DMS53 treated with DMSO at 0.1 percent for 48 hours (cell line): ENCODE measurements at regions not wholly inside any gene's neighbourhood (a gene's known extent, or its start where the extent isn't known, plus 50 kb on each side); places are given as distances from the start of the nearest gene placed in this dataset.
"Not testable (repeated sequence)": the region's sequence is repeated elsewhere in the genome, so short reads cannot be mapped to it uniquely, and the experiment has no call there.

Experiments used
- DNase-seq: peaks from one replicate; lab custom pipeline; 2025; ENCODE audit not compliant: unreplicated experiment; lab: John Stamatoyannopoulos, UW

DNA sequence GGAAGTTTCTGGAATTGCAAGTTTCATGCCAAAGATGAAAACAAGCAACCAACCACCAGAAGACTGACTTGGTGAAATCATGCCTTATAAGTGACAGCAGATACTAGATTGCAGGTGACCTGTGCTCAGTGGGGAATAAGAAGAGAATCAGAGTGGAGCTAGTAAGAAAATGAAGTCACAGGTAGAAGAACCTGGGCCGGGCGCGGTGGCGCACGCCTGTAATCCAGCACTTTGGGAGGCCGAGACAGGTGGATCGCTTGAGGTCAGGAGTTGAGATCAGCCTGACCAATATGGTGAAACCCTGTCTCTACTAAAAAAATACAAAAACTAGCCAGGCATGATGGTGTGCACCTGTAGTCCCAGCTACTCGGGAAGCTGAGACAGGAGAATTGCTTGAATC lies 251.7 kb upstream of the PODXL start:
- not testable (repeated sequence) for DNase-seq

DNA sequence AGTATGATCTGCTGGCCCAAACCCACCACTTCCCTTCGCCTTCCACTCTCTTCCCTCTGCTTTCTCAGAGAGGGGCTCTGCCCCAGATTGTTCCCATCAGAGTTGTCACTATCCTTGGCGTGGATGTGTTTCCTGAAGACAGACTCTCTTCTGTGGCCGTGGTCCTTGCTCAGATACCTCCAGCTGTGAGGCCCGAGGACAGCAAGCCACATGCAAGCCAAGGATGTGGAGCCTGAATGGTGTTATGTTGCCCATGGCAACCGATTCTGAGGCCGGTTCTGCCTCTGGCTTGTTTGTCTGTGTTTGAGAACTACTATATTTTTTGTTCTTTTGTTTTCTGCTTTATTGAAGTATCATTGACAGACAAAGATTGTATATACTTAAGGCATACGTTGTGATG lies 247.4 kb upstream of the PODXL start:
- no peak for DNase-seq

DNA sequence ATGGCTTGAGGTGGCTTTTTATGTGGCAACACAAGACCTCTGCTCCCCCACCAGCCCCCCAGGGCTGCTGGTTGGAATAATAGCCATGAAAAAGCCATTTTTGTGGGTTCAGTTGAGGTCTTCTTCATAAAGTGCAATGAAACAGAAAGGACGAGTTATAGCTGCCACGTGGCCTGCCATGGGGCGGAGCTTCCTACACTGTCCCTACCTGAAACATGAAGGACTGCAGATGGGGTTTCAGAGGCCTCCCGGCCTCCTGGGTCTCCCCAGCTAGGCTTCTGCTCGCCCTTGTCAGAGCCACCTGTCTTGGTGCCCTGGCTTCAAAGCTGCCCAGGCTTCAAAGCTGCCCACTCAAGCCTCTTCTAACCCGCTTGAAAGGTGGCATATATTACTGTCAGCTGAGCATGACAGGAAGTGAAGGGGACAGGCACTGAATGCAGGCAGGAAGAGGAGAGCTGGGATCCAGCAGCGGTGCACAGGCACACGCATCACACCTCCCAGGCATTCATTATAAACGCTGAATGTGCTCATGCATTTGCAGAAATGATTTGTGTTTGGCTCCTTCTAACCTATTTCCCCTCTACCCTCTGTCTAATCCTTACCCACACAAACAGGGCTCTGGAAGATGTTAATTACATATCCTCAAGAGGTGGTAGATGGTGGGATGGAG lies 245.9 kb upstream of the PODXL start:
- DNase-seq: no peak

DNA sequence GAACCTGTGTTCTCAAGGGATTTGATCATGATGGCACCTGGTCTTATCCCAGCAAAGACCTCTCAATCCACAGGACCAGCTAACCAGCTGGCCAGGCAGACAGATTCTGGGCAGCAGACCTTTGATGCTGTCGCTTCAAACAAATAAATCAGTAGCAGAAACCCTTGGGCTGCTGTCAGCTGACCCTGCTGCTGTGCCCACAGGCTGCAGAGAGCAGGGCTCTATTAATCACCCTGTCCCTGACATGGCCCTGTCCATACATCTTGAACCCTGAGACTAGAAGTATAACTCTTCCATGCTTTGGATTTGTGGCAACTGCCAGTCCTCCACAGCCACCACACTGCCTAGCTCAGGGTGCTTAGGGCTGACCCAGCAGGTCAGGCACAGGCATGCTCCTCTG lies 244.1 kb upstream of the PODXL start:
- DNase-seq: no peak

DNA sequence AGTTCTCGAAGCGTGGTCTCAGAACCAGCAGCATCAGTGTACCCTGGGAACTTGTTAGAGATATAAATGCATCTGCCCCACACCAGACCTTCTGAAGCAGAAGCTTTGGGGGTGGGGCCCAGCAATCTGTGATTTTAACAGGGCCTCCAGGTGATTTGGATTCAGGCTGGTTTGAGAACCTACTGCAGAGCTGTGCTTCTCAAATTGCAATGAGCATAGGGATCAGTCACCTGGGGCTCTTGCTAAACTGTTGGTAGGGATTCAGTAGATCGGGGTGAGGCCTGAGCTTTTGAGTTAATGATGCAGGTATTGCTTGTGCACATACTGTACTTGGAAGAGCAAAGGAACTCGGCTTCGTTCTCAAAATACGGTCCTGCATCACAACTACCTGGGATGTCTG lies 243.6 kb upstream of the PODXL start:
- no peak for DNase-seq

DNA sequence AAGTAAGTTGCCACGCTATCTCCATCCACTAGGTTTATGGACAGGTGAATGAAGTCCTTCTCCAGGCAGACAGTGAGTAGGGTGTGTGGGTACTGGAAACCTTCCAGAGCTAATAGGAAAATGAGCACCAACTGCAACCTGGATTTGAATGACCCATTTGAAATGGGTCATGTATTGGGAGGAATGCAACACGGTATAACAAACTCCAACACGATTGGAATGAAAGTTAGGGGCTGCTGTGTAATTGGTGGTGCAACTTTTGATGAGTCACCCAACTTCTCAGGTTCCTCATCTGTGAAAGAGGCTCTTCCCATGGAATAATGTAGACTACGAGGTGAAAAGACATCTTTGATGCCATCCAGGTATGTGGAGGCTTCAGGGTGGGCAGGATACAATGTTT lies 241.4 kb upstream of the PODXL start:
- no peak for DNase-seq

DNA sequence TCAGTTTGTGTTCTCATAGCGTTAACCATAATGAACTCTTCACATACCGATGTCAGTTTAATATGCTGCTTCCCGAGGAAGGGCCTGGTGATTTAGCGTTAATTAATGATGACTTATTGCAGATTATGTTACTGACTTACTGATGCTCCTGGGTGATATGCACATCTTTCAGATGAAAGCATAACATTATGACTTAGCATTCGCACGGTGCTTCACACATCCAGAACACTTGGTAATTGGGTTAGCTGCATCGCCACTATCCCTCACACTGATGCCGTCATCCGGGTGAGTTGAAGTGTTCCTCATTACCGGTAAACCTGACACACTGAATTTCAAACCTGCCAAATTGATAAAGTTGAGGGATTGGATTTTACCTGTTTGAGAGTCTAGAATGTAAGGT lies 239.0 kb upstream of the PODXL start:
- no peak for DNase-seq

DNA sequence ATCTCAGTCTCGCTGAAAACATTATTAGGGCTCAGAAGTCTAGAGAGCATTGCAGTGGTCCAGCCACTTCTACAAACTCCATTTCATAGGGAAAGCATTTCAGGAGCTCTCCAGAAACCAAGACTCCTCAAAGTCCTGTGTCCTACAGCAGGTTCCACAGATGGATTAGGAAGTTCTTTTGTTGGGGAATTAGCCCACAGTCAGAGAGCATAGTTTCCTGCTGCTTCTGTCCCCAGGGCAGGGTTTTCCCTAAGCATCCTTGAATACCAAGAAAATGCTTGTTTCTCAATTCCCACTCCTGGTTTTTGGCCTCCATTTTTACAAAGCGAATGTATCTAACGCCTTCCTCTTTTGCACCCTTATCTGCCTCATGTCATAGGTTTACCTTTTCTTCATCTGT lies 235.9 kb upstream of the PODXL start:
- DNase-seq: no peak

DNA sequence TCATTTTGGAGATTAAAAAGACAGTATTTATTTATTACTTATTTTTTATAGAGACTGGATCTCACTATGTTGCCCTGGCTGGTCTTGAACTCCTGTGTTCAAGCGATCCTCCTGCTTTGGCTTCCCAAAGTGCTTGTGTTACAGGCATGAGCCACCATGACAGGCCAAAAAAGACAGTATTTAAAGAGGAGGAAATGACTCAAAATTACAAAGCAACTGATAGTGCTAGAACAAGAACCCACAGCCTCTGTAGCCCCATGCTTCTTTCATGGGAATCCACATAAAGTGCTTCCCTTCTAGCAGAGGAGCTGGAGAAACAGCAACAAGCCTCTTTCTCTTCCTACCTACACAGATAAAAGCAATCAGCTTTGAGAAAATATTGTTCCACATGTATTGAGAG lies 230.7 kb upstream of the PODXL start:
- DNase-seq: no peak

DNA sequence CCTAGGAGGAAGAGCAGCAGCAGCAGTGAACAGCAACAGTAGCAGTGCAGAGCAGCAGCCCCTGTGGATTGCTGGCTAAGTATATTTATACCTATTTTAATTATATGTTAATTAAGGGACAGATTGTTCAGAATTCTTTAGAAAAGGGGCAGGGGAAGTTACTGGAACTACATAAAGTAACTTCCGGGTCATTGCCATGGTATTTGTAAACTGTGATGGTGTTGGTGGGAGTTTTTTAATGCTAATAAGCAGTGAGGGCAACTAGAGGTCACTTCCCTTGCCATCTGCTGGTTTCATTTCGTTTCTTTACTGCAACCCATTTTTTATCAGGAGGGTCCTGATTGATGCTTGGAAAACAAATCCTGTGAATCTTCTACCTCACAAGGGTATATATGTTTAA lies 229.8 kb upstream of the PODXL start:
- no peak for DNase-seq

DNA sequence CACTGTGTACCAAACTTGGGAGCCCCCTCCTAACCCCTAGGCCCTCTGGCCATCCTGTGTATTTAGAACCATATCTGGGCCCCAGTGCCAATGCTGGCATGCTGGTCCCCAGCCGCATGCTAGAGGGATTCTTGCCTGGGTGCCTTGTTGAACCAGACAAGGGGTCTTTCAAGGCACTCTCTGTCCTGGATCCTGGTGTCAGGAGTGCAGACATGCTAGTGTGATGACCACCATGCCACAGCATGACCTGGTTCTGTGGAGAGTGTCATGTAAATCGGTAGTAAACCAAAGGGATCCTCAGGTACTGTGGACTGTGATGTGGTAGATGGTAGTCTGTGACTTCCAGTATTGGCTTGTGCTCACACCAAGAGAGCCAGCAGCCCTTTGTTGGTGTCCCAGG lies 222.2 kb upstream of the PODXL start:
- no peak for DNase-seq

DNA sequence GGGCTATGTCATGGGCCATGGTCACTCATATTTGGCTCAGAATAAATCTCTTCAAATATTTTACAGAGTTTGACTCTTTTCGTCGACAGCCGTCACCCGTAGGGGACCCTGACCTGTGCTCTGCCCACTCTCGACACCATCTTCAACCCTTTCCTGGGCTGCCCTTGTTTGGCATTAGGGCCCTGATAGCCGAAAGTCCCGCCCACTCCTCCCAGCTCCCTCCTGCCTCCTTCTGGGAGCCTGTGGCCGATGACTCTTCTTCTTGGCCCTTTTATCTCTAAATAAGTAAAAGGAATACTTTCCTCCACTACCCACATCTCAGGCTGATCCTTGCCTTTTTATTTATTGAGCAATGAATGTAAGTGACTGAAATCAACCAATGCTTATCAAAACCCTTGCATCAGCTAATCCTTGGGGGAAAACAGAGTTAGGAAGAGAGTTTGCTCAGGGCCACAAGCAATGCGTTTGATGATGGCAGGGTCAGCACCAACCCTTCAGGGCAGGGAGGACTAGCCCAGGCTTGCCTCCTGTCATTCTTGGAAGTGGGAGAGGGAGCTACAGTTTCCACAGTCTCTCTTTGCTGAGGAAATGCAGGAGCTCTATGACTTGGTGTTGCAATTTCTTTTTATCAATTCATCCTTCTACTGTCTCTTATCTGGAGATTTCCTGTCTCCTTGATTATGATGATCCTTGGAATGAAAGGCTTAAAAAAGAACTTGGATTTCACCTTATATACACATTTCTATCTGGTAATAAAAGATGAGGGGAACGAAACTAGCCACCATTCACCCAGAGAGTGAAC lies 218.2 kb upstream of the PODXL start:
- no peak for DNase-seq

DNA sequence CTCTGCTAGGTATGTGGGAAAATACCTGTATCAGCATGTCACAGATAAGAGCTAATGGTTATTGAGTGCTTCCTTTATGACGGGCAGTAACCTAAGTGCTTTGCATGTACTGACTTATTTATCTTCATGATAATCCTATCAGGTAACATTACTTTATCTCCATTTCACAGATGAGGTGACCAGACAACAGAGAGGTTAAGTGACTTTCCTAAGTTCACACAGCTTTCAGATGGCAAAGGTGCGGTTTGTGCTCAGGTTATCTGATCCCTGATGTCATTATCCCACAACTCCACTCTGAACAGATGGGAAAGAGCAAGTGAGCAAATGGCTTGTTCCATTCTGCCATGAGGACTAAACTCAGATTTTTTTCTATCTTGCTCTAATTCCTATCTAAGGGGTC lies 217.0 kb upstream of the PODXL start:
- no peak for DNase-seq

DNA sequence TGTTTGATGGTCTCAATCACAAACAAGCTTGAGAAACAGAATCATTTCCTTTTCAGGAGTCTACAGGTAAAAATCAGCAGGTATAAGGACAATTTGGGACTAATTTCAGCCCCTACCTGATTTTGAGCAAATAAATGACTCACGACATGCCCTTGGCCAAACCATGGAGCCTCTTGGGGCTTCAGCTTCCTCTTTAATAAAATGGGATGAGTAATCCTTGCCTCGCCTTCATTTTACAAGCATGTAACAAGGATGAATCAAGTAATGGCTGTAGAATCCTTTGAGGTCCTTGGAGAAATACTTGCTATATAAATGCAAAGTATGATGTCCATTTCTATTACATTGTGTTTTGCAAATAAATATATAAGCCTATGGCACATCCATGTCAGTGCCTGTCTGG lies 212.8 kb upstream of the PODXL start:
- DNase-seq: no peak

DNA sequence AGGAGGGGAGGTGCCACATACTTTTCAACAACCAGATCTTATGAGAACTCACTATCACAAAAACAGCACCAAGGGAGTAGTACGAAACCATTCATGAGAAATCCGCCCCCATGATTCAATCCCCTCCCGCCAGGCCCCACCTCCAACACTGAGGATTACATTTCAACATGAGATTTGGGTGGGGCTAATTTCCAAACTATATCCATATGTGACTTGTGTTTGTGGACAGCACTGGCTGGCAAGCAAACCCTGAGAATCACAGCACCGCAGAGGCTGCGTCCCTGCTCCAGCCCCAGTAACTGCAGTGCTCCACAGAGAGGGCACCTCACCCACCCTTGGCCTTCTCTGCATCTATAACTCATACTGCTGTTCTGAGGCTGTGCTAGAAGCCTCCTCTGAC lies 211.2 kb upstream of the PODXL start:
- no peak for DNase-seq

DNA sequence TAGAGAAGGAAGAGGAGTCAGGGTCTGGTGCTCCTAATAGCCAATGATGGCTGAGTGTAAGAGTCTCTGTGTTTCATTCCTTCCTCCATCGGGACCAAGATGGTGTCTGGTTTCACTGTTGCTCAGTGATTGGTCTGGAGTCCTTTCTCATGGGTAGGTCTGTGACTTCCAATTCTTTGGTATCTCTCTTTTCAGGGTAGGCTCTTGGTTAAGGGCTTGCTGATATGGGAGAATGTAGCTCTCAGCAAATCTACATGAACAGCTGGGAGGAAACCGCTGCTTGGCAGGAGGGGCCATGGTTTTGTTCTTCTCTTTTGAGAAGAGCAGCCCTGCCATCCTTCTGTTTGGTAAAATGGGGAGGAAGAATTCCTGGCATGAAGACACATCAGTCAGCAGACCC lies 209.1 kb upstream of the PODXL start:
- no peak for DNase-seq

DNA sequence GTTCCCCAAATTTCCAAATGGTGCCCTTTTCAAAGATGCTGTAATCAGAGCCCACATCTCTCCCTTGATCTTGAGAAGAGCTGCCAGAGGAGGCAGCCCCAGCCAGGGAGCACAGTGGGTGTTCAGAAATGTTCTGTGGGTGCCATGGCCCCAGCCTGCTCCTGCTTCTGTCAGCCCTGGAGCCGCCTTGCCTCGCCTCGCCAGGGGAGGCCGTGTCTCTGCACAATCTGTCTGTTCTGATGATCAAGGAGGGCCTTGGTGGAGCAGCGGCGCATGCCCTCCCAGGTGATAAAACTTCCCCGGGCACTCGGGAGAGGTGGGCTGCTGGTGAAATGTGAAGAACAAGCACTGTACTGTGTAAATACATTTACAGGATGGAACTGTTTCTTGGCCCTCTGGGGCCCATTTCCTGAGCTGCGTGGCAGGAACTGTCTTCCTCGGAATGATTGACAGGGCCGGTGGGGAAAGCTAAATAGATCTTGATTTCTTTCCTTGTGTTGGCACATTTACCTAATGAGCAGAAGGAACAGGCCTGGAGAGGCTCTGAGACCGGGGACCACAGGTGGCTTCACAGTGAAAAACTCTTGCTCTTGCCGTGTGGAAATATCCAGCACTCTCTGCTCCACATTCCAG lies 207.8 kb upstream of the PODXL start:
- DNase-seq: no peak

DNA sequence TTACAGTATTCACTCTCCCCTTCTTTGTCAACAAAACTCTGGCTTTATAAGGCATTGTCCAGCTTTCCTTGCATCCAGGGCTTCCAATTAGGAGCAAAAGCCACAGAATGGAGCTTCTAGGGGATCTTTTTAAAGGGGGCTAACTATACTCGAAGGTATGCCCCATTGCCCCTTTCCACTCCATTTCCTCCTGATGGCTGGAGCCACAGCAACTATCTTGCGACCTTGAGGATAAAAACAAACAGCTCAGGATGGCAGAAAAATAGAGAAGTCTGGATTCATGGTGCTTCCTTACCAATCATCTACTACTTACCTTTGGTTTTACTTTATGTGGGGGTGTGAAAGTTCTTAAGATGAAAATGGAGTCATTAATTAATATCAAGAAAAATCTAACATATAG lies 206.3 kb upstream of the PODXL start:
- DNase-seq: no peak

DNA sequence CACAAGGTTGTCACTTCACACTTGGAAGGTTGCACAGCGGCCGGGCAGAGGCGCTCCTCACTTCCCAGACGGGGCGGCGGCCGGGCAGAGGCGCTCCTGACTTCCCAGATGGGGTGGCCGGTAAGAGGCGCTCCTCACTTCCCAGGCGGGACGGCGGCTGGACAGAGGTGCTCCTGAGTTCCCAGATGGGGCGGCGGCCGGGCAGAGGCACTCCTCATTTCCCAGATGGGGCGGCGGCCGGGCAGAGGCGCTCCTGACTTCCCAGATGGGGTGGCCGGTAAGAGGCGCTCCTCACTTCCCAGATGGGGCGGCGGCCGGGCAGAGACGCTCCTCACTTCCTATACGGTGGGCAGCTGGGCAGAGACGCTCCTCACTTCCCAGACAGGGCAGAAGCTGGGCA lies 199.4 kb upstream of the PODXL start:
- DNase-seq: not testable (repeated sequence)

DNA sequence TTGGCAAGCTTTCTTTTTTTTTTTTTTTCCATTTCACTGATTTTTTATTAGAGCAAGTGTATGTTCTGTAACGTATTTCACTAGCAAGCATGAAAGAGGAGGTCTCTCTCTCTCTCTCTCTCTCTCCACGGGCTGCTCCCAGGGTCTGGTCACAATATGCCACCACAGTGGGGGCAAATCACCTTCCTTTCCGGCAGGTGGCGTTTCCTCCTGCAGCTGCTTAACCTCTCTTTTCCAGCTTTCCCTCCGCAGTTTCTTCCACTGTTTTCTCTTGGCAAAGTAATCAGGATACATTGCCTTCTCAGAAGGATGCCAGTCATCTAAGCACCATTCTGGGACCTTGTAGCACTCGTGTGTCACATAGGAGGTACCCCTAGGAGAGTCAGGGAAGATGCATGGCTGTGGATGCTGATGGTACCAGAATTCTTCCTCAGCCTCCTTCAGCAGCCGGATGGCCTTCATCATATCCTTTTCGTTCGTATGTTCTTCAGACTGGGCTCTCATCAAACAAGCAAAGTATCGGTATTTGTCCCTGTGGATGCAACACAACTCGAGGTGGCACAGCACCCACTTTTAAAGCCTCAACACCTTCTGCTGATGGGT lies 197.3 kb upstream of the PODXL start:
- no peak for DNase-seq

DNA sequence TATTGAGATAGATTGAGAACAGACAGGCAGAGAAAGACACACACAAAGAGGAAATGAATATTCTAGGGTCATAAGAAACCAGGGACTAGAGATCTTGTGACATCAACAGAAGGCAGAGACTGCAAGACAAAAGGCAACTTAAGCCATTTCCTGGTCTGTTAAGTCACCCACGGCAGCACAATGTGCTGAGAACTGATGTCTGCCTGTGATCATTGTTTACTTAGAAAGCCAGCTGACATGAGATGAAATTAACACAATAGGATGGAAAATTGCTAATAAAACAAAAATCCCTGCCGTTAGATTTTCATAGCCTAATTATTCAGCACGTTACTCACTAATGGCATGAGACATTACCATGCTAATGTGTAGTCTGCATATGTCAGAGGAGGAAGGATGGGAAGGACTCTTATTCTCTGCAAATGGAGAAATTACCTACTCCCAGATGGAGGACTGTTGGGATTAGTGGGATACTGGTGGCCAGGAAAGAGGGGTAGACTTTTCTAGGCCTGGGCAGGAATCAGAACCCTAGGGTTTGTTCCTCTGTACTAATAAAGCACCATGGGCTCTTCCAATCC lies 191.3 kb upstream of the PODXL start:
- peak; percentile 45 for DNase-seq
